Ishikawa (cell line): ENCODE measurements at regions not wholly inside any gene's neighbourhood (a gene's known extent, or its start where the extent isn't known, plus 50 kb on each side); places are given as distances from the start of the nearest gene placed in this dataset.

ENCODE experiments used
- CEBPB ChIP-seq: IDR thresholded peaks from 2 replicates; pipeline ENCODE4 v1.6.1; 2012
- CREB1 ChIP-seq: IDR thresholded peaks from 2 replicates; pipeline ENCODE4 v1.6.1; 2012; ENCODE audit warnings: low read depth
- EGR1 ChIP-seq: IDR thresholded peaks from 2 replicates; pipeline ENCODE4 v1.6.1; 2012
- EP300 ChIP-seq: IDR thresholded peaks from 2 replicates; pipeline ENCODE4 v1.6.1; 2012; ENCODE audit warnings: borderline replicate concordance
- FOXM1 ChIP-seq: IDR thresholded peaks from 2 replicates; pipeline ENCODE4 v1.6.1; 2012; ENCODE audit warnings: low read depth, borderline replicate concordance
- MAX ChIP-seq: IDR thresholded peaks from 2 replicates; pipeline ENCODE4 v1.6.1; 2012
- NFIC ChIP-seq: IDR thresholded peaks from 2 replicates; pipeline ENCODE4 v1.6.1; 2012
- RAD21 ChIP-seq: IDR thresholded peaks from 2 replicates; pipeline ENCODE4 v1.6.1; 2012; ENCODE audit warnings: low read depth
- REST ChIP-seq: IDR thresholded peaks from 2 replicates; pipeline ENCODE4 v1.6.1; 2012; ENCODE audit warnings: low read depth, mild to moderate bottlenecking
- TAF1 ChIP-seq: IDR thresholded peaks from 2 replicates; pipeline ENCODE4 v1.6.1; 2012; ENCODE audit warnings: low read depth, mild to moderate bottlenecking
- TCF12 ChIP-seq: IDR thresholded peaks from 2 replicates; pipeline ENCODE4 v1.6.1; 2012; ENCODE audit warnings: low read depth
- TEAD4 ChIP-seq: IDR thresholded peaks from 2 replicates; pipeline ENCODE4 v1.6.1; 2012
- USF1 ChIP-seq: IDR thresholded peaks from 2 replicates; pipeline ENCODE4 v1.6.1; 2012
- YY1 ChIP-seq: IDR thresholded peaks from 2 replicates; pipeline ENCODE4 v1.6.1; 2012; ENCODE audit warnings: low read depth
- ZBTB7A ChIP-seq: IDR thresholded peaks from 2 replicates; pipeline ENCODE4 v1.6.1; 2012; ENCODE audit warnings: low read depth

GRCh38 chr4:14769993-14770392 is 232.3 kb upstream of the CPEB2 start:
- TF ChIP-seq CREB1, result no peak
- TF ChIP-seq YY1, result no peak
- TF ChIP-seq MAX, result no peak

GRCh38 chr4:14771094-14771493 is 231.2 kb upstream of the CPEB2 start:
- no peak for TF ChIP-seq RAD21
- no peak for TF ChIP-seq TEAD4
- TF ChIP-seq YY1, result no peak
- no peak for TF ChIP-seq EP300
- TF ChIP-seq ZBTB7A, result no peak
- no peak for TF ChIP-seq TCF12
- TF ChIP-seq MAX, result no peak
- no peak for TF ChIP-seq FOXM1

- no peak for TF ChIP-seq EP300
- TF ChIP-seq MAX, result no peak
- no peak for TF ChIP-seq YY1
- TF ChIP-seq TEAD4, result no peak
- no peak for TF ChIP-seq FOXM1
- TF ChIP-seq CREB1, result no peak
- TF ChIP-seq USF1, result no peak
- no peak for TF ChIP-seq TCF12
- no peak for TF ChIP-seq RAD21
- TF ChIP-seq EGR1, result no peak
- TF ChIP-seq NFIC, result no peak
- TF ChIP-seq TAF1, result no peak
- TF ChIP-seq ZBTB7A, result no peak
- no peak for TF ChIP-seq CEBPB
- TF ChIP-seq REST, result no peak
Observed at GRCh38 chr4:14771504-14772175, 230.6 kb upstream of the CPEB2 start.

- TF ChIP-seq EP300 (no peak), ZBTB7A (no peak), MAX (no peak), TAF1 (no peak), EGR1 (no peak), RAD21 (no peak), TCF12 (no peak), NFIC (no peak), TEAD4 (no peak), CEBPB (no peak), REST (no peak), USF1 (no peak)
Observed at GRCh38 chr4:14772388-14772787, 229.9 kb upstream of the CPEB2 start.

- TF ChIP-seq FOXM1, result no peak
- no peak for TF ChIP-seq YY1
- no peak for TF ChIP-seq MAX
- no peak for TF ChIP-seq TCF12
- no peak for TF ChIP-seq ZBTB7A
- no peak for TF ChIP-seq NFIC
- TF ChIP-seq USF1, result no peak
- TF ChIP-seq EP300, result no peak
- no peak for TF ChIP-seq TEAD4
- no peak for TF ChIP-seq EGR1
- TF ChIP-seq REST, result no peak
- no peak for TF ChIP-seq RAD21
- no peak for TF ChIP-seq CEBPB
- TF ChIP-seq TAF1, result no peak
- no peak for TF ChIP-seq CREB1
Observed at GRCh38 chr4:14783011-14783877, 219.0 kb upstream of the CPEB2 start.
